ENCODE measurements at regions not wholly inside any gene's neighbourhood (a gene's known extent, or its start where the extent isn't known, plus 50 kb on each side); places are given as distances from the start of the nearest gene placed in this dataset.
A peak's percentile ranks its signal among the peaks of the same experiment; 100 is the strongest.

DNA sequence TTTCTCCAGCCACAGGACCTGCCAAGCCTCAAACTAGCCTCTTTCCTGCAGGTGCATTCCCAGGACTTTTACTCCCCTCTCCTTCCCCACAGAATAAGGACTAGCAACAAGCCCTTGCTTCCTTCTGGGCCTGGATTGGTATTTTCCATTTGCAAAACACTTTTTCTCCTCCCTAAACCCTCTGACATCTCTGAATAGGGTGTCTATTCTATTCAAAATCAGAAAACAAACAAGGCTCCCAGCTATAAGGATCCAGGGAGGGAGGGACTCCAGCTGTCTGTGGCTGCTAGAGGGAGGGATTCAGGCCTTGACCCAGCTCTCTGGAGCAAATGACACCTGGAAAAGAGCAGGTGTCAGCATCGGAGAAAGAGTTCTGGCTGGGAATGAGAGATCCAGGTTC, 168.5 kb upstream of the BDNF start:
- H3K27me3 ChIP-seq = no peaks in the 10 kb centered on the region

GRCh38 chr11:27868226-27868625, 168.0 kb upstream of the BDNF start:
- Histone ChIP-seq H3K4me3 (no peak overlapping the region), H3K9ac (no peak overlapping the region), H3K36me3 (no peaks in the 10 kb centered on the region), H4K20me1 (no peaks in the 10 kb centered on the region), H3K4me2 (no peak overlapping the region), H3K27me3 (no peaks in the 10 kb centered on the region), H3K27ac (no peak overlapping the region), H3K9me3 (replicated peaks in 1 of 11) (peaks cover 0 to 10% (median 0%) of the 10 kb centered on the region in 11 experiments; a peak in 2 of 22 replicates), H3K4me1 (no peaks in the 10 kb centered on the region)
- no peak for TF ChIP-seq Cebpa-rat (IDR thresholded peaks at IDR 0.05)

More for the DNA sequence above, 168.5 kb upstream of the BDNF start:
- no peak overlapping the region for H3K4me3 ChIP-seq
- no peaks in the 10 kb centered on the region for H4K20me1 ChIP-seq
- H3K9ac ChIP-seq = no peak overlapping the region
- H3K27ac ChIP-seq = no peak overlapping the region
- no peaks in the 10 kb centered on the region for H3K4me1 ChIP-seq
- H3K36me3 ChIP-seq = no peaks in the 10 kb centered on the region
- no peak overlapping the region for H3K4me2 ChIP-seq
- TF ChIP-seq Cebpa-rat (IDR thresholded peaks at IDR 0.05) = no peak
- H3K9me3 ChIP-seq (replicated peaks in 1 of 11) = peaks cover 0 to 10% (median 0%) of the 10 kb centered on the region in 11 experiments; a peak in 2 of 22 replicates

- no peaks in the 10 kb centered on the region for H3K27me3 ChIP-seq
- H4K20me1 ChIP-seq = no peaks in the 10 kb centered on the region
- no peak overlapping the region for H3K9ac ChIP-seq
- H3K4me3 ChIP-seq = no peak overlapping the region
- H3K9me3 ChIP-seq (replicated peaks in 1 of 11) = no peaks in the 10 kb centered on the region
- no peak overlapping the region for H3K4me2 ChIP-seq
- H3K36me3 ChIP-seq = no peaks in the 10 kb centered on the region
- no peak for TF ChIP-seq Cebpa-rat (IDR thresholded peaks at IDR 0.05)
- no peak overlapping the region for H3K27ac ChIP-seq
- no peaks in the 10 kb centered on the region for H3K4me1 ChIP-seq
These were observed 164.8 kb upstream of the BDNF start for GRCh38 chr11:27865105-27865504.

GRCh38 chr11:27864611-27865010, 164.4 kb upstream of the BDNF start:
- H3K4me2 ChIP-seq = no peak overlapping the region
- H4K20me1 ChIP-seq = no peaks in the 10 kb centered on the region

GRCh38 chr11:27864091-27864491, 163.8 kb upstream of the BDNF start:
- H3K9ac ChIP-seq = no peak overlapping the region
- no peaks in the 10 kb centered on the region for H3K9me3 ChIP-seq (replicated peaks in 1 of 11)
- H3K27ac ChIP-seq = no peak overlapping the region
- no peak for TF ChIP-seq Cebpa-rat (IDR thresholded peaks at IDR 0.05)
- no peak overlapping the region for H3K4me3 ChIP-seq
- no peaks in the 10 kb centered on the region for H4K20me1 ChIP-seq
- no peaks in the 10 kb centered on the region for H3K36me3 ChIP-seq
- no peak overlapping the region for H3K4me2 ChIP-seq
- H3K27me3 ChIP-seq = no peaks in the 10 kb centered on the region
- no peaks in the 10 kb centered on the region for H3K4me1 ChIP-seq

More at GRCh38 chr11:27864611-27865010, 164.4 kb upstream of the BDNF start:
- H3K36me3 ChIP-seq = no peaks in the 10 kb centered on the region
- no peaks in the 10 kb centered on the region for H3K27me3 ChIP-seq
- no peaks in the 10 kb centered on the region for H3K9me3 ChIP-seq (replicated peaks in 1 of 11)
- H3K4me1 ChIP-seq = no peaks in the 10 kb centered on the region
- no peak overlapping the region for H3K27ac ChIP-seq
- no peak for TF ChIP-seq Cebpa-rat (IDR thresholded peaks at IDR 0.05)
- H3K4me3 ChIP-seq = no peak overlapping the region
- H3K9ac ChIP-seq = no peak overlapping the region

- Histone ChIP-seq H3K27ac (no peak overlapping the region), H3K4me1 (no peaks in the 10 kb centered on the region), H3K9ac (no peak overlapping the region), H3K9me3 (replicated peaks in 1 of 11) (no peaks in the 10 kb centered on the region), H3K4me3 (no peak overlapping the region), H3K36me3 (no peaks in the 10 kb centered on the region), H4K20me1 (no peaks in the 10 kb centered on the region), H3K27me3 (no peaks in the 10 kb centered on the region), H3K4me2 (no peak overlapping the region)
- no peak for TF ChIP-seq Cebpa-rat (IDR thresholded peaks at IDR 0.05)
These were observed 163.4 kb upstream of the BDNF start for GRCh38 chr11:27863637-27864036.

DNA sequence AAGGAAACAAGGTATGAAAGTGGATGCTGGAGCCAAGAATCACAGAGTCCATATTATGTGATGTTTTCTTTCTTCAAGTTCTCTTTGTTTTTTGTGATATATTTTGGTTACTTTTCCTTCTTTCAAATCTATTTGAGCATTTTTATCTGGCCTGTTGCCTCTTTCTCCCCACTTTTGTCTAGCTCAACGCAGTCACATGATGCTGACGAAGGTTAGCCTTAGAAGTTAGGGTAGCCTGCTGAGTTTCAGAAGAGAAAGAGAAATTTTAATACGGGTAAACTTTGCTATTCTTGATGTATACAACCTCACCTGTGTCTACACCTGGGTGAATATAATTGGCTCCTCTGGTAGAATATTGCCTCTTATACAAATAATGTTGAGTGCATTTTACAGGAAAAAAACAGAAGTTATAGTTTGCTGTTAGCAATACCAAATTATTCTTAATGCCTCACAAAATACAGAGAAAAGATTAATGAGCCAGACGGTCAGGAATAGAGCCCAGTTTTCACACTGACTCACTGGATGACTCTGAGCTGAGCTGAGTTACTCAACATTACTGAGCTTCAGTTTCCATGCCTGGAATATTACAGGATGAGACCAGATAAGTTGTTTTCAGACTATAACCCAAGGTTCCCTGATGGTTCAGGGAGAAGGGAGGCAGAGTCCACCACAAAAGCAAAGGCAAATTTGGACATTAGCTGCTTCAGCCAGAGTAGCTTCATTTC, 161.6 kb upstream of the BDNF start:
- TF ChIP-seq Cebpa-rat (IDR thresholded peaks at IDR 0.05) = no peak
- Histone ChIP-seq H3K27me3 (no peaks in the 10 kb centered on the region), H3K9me3 (replicated peaks in 1 of 11) (no peaks in the 10 kb centered on the region), H3K4me1 (peaks cover under 1 to 10% (median 4%) of the 10 kb centered on the region in 10 experiments; a peak in 11 of 20 replicates), H3K4me2 (no peak overlapping the region), H4K20me1 (no peaks in the 10 kb centered on the region), H3K9ac (no peak overlapping the region), H3K27ac (no peak overlapping the region), H3K36me3 (no peaks in the 10 kb centered on the region), H3K4me3 (no peak overlapping the region)

DNA sequence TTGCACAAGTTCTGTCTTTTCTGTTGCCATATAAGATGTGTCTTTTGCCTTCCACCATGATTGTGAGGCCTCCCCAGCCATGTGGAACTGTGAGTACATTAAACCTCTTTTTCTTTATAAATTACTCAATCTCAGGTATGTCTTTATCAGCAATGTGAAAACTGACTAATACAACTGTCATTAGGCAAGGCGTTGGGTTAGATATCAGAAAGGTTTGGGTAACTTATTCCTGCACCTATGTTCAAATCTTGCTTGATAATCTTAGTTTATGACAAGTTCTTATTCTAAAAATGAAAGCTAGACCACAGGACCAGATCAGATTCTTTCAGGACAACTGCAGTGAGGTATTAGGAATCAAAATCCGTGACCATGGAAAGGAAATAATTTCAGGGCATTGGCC, 160.6 kb upstream of the BDNF start:
- Histone ChIP-seq H3K27me3 (no peaks in the 10 kb centered on the region), H3K4me1 (peaks cover 8 to 17% (median 10%) of the 10 kb centered on the region in 10 experiments; a peak in 13 of 20 replicates), H4K20me1 (no peaks in the 10 kb centered on the region), H3K27ac (no peak overlapping the region), H3K9ac (no peak overlapping the region), H3K9me3 (replicated peaks in 1 of 11) (no peaks in the 10 kb centered on the region), H3K4me3 (no peak overlapping the region), H3K36me3 (no peaks in the 10 kb centered on the region), H3K4me2 (no peak overlapping the region)
- TF ChIP-seq Cebpa-rat (IDR thresholded peaks at IDR 0.05) = no peak

DNA sequence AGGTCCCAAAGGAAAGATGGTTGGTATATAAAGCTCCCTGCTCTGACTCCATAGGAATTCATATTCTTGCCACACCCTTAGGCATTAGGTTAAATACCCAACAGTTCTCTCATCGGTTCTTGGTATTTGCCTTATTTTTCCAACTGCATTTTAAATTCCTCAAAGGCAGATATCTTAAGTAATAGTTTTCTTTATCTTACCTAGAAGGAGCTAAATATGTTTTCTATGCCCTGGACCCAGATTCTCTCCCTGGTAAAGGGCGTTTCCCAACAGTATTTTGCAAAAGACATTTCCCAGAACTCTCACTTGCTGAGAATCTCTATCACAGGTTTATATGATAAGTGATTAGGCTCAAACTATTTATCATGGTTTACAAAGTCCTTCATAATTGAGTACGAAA, 158.6 kb upstream of the BDNF start:
- Histone ChIP-seq H3K4me1 (peaks cover 8 to 18% (median 10%) of the 10 kb centered on the region in 10 experiments; a peak in 13 of 20 replicates), H3K9ac (no peak overlapping the region), H3K27ac (no peak overlapping the region), H3K27me3 (no peaks in the 10 kb centered on the region), H3K4me2 (no peak overlapping the region), H3K9me3 (replicated peaks in 1 of 11) (no peaks in the 10 kb centered on the region), H4K20me1 (no peaks in the 10 kb centered on the region), H3K36me3 (no peaks in the 10 kb centered on the region), H3K4me3 (no peak overlapping the region)
- TF ChIP-seq Cebpa-rat (IDR thresholded peaks at IDR 0.05) = no peak

DNA sequence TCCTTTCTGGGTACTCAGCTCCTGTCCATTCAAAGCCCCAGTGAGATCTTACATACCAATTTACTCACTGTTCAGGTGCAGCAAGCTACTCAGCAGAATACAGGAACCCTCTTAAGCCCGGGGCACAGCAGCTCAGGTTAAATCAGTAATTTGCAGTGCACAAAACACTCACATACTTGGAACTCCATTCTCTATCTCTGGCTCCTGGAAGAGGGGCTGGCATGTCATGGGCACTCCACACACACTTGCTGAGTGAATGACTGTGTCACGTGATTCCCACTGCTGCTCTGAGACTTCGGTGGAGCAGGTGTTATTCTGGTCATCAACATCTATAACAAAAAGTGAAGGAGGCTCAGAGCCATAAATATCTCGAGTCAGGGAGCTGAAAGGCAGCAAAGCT, 157.3 kb upstream of the BDNF start:
- Histone ChIP-seq H3K27ac (no peak overlapping the region), H3K27me3 (no peaks in the 10 kb centered on the region), H3K36me3 (no peaks in the 10 kb centered on the region), H3K9ac (no peak overlapping the region), H4K20me1 (no peaks in the 10 kb centered on the region), H3K4me1 (peaks cover 8 to 18% (median 10%) of the 10 kb centered on the region in 10 experiments; a peak in 13 of 20 replicates), H3K9me3 (replicated peaks in 1 of 11) (no peaks in the 10 kb centered on the region), H3K4me3 (no peak overlapping the region), H3K4me2 (peak overlapping the region in 3 of 11 experiments; percentile 12 to 16 (median 15); a peak in 1 of 22 replicates)
- no peak for TF ChIP-seq Cebpa-rat (IDR thresholded peaks at IDR 0.05)
